GM12872 (cell line): ENCODE measurements at regions not wholly inside any gene's neighbourhood (a gene's known extent, or its start where the extent isn't known, plus 50 kb on each side); places are given as distances from the start of the nearest gene placed in this dataset.

ENCODE experiments used
- TF ChIP-seq, protein P1 (sequence below): IDR thresholded peaks from 3 replicates; pipeline ENCODE4 v1.5.1; 2011; ENCODE audit warnings: low read depth, mild to moderate bottlenecking, low read length, moderate library complexity; ENCODE audit not compliant: insufficient read depth

DNA sequence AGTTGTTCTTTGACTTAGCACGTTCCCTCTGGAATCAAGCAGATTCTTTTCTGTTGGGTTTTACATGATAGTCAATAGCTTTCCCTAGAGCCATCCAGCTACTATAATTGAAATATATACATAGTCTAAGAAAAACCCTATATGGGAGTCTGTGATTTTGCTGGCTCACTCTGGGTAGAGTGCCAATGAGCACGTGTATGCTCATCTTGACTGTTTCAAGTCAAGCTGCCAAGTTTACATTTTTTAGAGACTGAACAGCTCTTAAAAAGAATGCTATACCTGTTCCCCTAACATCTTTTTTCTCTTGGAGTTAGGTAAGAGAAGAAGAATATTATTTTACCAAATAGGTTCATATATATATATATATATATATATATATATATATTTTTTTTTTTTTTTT lies 182.8 kb upstream of the NRIP1 start:
- TF ChIP-seq, protein P1, sequence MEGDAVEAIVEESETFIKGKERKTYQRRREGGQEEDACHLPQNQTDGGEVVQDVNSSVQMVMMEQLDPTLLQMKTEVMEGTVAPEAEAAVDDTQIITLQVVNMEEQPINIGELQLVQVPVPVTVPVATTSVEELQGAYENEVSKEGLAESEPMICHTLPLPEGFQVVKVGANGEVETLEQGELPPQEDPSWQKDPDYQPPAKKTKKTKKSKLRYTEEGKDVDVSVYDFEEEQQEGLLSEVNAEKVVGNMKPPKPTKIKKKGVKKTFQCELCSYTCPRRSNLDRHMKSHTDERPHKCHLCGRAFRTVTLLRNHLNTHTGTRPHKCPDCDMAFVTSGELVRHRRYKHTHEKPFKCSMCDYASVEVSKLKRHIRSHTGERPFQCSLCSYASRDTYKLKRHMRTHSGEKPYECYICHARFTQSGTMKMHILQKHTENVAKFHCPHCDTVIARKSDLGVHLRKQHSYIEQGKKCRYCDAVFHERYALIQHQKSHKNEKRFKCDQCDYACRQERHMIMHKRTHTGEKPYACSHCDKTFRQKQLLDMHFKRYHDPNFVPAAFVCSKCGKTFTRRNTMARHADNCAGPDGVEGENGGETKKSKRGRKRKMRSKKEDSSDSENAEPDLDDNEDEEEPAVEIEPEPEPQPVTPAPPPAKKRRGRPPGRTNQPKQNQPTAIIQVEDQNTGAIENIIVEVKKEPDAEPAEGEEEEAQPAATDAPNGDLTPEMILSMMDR: no peak

DNA sequence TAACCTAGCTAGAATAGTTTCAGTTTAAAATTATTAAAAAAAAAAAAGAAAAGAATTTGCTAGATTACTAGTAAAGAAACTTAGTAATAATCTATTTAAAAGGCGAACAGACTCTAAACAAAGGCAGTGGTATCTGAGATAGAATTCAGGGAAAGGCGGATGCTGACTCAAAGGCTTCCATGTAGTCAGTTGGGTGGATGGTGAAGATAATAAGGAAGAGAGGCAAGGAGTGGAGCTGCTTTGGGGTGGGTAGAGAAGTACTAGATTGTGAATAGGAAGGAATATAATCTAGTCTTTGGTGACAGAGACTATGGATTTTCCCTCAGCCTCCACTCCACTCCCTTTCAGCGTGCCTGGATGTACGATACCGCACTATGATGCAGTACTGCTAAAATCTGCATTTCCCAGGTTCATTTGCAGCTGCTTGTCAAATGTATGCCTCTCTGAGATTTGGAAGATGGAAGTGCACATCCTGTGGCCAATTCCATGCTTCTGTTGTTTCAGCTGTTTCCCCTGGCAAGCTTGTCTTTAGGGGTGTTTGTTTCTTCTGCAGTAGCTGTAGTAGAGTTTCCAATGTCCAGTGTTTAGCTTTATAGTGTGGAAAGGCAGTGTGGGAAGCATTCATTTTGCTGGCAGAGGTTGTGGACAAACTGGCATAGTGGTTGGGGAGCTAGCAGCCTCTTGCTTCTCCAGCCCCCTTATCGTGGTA lies 184.6 kb upstream of the NRIP1 start:
- TF ChIP-seq, protein P1: no peak

DNA sequence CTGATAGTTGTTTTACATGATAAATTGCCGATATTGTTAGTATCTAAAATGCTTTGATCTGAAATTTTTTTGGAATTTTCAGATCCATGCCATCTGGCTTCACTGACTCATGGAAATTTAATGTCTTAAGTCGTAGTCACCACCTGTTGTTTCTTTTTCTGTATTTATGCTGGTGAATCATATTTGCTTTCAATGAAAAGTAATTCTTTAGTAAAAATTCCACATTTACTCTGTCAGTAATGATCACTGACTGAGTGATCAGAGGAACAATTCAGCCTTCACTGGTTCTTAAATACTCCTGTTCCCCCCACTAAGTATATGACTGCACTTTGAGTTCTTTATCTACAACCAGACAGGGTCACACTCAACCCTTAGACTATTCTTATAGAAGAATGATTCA lies 185.6 kb upstream of the NRIP1 start:
- TF ChIP-seq, protein P1: no peak

DNA sequence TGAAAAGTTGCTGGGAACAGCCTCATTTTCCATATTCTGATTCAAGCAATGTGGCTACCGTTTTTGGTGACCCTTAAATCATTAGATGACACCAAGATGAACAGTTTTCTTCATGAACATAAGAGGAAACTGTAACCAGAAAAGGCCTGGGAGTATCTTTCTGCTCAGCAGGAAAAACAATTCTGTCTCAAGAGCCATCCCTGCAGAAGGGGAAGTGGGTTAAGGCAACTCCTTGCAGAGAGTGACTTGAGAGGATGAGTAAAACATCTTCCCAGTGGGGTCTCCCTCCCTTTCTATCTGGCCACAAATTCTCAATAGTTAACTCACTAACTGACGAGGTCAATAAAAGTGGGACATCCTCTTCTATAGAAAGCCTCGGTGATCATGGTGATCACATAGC lies 187.6 kb upstream of the NRIP1 start:
- TF ChIP-seq, protein P1: no peak

GRCh38 chr21:15254111-15254510 lies 189.3 kb upstream of the NRIP1 start:
- TF ChIP-seq, protein P1: no peak

- TF ChIP-seq, protein P1: no peak
Measured at GRCh38 chr21:15255261-15255660, 190.5 kb upstream of the NRIP1 start.

GRCh38 chr21:15255763-15256162 lies 191.0 kb upstream of the NRIP1 start:
- TF ChIP-seq, protein P1: no peak

DNA sequence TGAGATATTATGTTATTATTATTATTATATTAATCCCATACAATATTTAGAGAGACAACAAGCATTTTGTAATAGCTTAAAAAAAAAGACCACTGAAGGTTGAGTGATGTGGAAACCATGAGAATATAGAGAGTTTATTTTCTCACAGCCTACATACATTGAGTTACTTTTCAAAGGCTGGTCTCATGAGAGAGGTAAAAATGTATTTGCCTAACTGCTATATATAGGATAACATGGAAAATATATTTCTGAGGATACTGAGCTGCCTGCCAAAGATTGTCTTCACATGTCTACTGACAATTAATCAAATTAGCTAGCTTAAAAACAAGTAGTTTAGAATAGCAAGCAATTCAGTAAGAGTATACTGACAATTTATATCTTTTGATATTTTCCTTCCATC lies 192.2 kb upstream of the NRIP1 start:
- TF ChIP-seq, protein P1: no peak
